GM23338 (cell line): ENCODE measurements at regions not wholly inside any gene's neighbourhood (a gene's known extent, or its start where the extent isn't known, plus 50 kb on each side); places are given as distances from the start of the nearest gene placed in this dataset.

ENCODE experiments used
- CREB1 ChIP-seq: fragments of 250-450 bp; sonication (Bioruptor Pico); IDR thresholded peaks from 2 replicates; pipeline ENCODE4 v1.5.0; 2020; ENCODE audit warnings: low read depth, mild to moderate bottlenecking, moderate library complexity
- EZH2 ChIP-seq: fragments of 200-600 bp; sonication (generic); IDR thresholded peaks from one replicate; pipeline ENCODE4 v1.8.0; 2017; ENCODE audit warnings: antibody characterized with exemption, mild to moderate bottlenecking, low read depth; ENCODE audit not compliant: unreplicated experiment
- EZH2phosphoT487 ChIP-seq: fragments of 200-600 bp; sonication (generic); IDR thresholded peaks from one replicate; pipeline ENCODE4 v1.8.1; 2018; ENCODE audit warnings: antibody characterized with exemption; ENCODE audit not compliant: unreplicated experiment
- JUNB ChIP-seq: IDR thresholded peaks from one replicate; pipeline ENCODE4 v1.6.1; 2016; ENCODE audit warnings: antibody characterized with exemption; ENCODE audit not compliant: unreplicated experiment
- POLR2AphosphoS5 ChIP-seq: IDR thresholded peaks from 2 replicates; pipeline ENCODE4 v1.6.1; 2016; ENCODE audit warnings: antibody characterized with exemption, low read depth
- STAT1 ChIP-seq: IDR thresholded peaks from one replicate; pipeline ENCODE4 v1.6.1; 2016; ENCODE audit warnings: antibody characterized with exemption; ENCODE audit not compliant: unreplicated experiment
- ZNF114 ChIP-seq: fragments of 250-450 bp; sonication (Bioruptor Pico); IDR thresholded peaks from 2 replicates; pipeline ENCODE4 v1.5.0; 2020; ENCODE audit warnings: mild to moderate bottlenecking, moderate library complexity
- ZNF462 ChIP-seq: fragments of 250-450 bp; sonication (Bioruptor Pico); IDR thresholded peaks from 2 replicates; pipeline ENCODE4 v1.5.0; 2020; ENCODE audit warnings: mild to moderate bottlenecking, moderate library complexity
- TF ChIP-seq, protein P1 (sequence below), 2 experiments: fragments of 200-600 bp in 1 of 2; sonication (generic) in 1 of 2; conservative IDR thresholded peaks; 2 replicates each; pipeline versions ENCODE4 v1.5.1 to v1.6.1; 2016 to 2017; ENCODE audit warnings: antibody characterized with exemption in 2 of 2, low read depth in 2 of 2, mild to moderate bottlenecking in 2 of 2, moderate library complexity in 1 of 2
- TF ChIP-seq, protein P2 (sequence below): IDR thresholded peaks from one replicate; pipeline ENCODE4 v1.6.1; 2018; ENCODE audit warnings: antibody characterized with exemption; ENCODE audit not compliant: unreplicated experiment
- TF ChIP-seq, protein P3 (sequence below): IDR thresholded peaks from 2 replicates; pipeline ENCODE4 v1.6.1; 2016; ENCODE audit warnings: antibody characterized with exemption

DNA sequence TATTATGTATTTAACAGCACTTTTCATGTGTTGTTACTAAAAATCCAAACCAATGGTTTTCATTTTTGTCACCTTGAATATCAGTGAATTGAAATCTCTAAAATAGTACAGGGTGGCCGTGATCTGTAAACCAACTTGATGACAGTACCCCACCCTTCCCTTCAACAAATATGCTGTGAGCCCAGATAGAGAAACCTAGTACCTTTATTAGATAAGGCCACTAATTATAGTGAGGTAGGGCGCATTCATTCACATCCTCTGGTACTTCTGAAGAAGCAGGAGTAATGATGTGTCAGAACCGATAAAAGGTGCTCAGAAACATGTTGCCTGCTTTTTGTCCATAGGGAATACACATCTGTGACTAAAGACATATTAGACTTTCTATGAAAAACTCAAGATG, 409.5 kb downstream of the GJA1 start:
- TF ChIP-seq EZH2 (no peak), POLR2AphosphoS5 (no peak), EZH2phosphoT487 (no peak), JUNB (no peak), CREB1 (CRISPR knock-in tag) (no peak), ZNF114 (CRISPR knock-in tag) (no peak), STAT1 (no peak), ZNF462 (CRISPR knock-in tag) (no peak)
- TF ChIP-seq, protein P1, sequence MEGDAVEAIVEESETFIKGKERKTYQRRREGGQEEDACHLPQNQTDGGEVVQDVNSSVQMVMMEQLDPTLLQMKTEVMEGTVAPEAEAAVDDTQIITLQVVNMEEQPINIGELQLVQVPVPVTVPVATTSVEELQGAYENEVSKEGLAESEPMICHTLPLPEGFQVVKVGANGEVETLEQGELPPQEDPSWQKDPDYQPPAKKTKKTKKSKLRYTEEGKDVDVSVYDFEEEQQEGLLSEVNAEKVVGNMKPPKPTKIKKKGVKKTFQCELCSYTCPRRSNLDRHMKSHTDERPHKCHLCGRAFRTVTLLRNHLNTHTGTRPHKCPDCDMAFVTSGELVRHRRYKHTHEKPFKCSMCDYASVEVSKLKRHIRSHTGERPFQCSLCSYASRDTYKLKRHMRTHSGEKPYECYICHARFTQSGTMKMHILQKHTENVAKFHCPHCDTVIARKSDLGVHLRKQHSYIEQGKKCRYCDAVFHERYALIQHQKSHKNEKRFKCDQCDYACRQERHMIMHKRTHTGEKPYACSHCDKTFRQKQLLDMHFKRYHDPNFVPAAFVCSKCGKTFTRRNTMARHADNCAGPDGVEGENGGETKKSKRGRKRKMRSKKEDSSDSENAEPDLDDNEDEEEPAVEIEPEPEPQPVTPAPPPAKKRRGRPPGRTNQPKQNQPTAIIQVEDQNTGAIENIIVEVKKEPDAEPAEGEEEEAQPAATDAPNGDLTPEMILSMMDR (conservative IDR thresholded peaks at IDR 0.05; ENCODE audit: low read depth in 2 of 2) = no peak
- TF ChIP-seq, protein P2, sequence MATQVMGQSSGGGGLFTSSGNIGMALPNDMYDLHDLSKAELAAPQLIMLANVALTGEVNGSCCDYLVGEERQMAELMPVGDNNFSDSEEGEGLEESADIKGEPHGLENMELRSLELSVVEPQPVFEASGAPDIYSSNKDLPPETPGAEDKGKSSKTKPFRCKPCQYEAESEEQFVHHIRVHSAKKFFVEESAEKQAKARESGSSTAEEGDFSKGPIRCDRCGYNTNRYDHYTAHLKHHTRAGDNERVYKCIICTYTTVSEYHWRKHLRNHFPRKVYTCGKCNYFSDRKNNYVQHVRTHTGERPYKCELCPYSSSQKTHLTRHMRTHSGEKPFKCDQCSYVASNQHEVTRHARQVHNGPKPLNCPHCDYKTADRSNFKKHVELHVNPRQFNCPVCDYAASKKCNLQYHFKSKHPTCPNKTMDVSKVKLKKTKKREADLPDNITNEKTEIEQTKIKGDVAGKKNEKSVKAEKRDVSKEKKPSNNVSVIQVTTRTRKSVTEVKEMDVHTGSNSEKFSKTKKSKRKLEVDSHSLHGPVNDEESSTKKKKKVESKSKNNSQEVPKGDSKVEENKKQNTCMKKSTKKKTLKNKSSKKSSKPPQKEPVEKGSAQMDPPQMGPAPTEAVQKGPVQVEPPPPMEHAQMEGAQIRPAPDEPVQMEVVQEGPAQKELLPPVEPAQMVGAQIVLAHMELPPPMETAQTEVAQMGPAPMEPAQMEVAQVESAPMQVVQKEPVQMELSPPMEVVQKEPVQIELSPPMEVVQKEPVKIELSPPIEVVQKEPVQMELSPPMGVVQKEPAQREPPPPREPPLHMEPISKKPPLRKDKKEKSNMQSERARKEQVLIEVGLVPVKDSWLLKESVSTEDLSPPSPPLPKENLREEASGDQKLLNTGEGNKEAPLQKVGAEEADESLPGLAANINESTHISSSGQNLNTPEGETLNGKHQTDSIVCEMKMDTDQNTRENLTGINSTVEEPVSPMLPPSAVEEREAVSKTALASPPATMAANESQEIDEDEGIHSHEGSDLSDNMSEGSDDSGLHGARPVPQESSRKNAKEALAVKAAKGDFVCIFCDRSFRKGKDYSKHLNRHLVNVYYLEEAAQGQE = no peak
- TF ChIP-seq, protein P3, sequence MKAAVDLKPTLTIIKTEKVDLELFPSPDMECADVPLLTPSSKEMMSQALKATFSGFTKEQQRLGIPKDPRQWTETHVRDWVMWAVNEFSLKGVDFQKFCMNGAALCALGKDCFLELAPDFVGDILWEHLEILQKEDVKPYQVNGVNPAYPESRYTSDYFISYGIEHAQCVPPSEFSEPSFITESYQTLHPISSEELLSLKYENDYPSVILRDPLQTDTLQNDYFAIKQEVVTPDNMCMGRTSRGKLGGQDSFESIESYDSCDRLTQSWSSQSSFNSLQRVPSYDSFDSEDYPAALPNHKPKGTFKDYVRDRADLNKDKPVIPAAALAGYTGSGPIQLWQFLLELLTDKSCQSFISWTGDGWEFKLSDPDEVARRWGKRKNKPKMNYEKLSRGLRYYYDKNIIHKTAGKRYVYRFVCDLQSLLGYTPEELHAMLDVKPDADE = no peak
